ENCODE measurements at regions not wholly inside any gene's neighbourhood (a gene's known extent, or its start where the extent isn't known, plus 50 kb on each side); places are given as distances from the start of the nearest gene placed in this dataset.
A peak's percentile ranks its signal among the peaks of the same experiment; 100 is the strongest.
"Not testable (repeated sequence)": the region's sequence is repeated elsewhere in the genome, so short reads cannot be mapped to it uniquely, and the experiment has no call there.

- TF ChIP-seq CTCF (IDR thresholded peaks at IDR 0.05): no peak
- no peak for TF ChIP-seq EP300 (IDR thresholded peaks at IDR 0.05)
- Histone ChIP-seq H3K9me3 (no peaks in the 10 kb centered on the region), H3K36me3 (no peaks in the 10 kb centered on the region), H3K27ac (no peak overlapping the region), H3K27me3 (no peaks in the 10 kb centered on the region), H3K4me1 (no peaks in the 10 kb centered on the region), H3K4me3 (no peak overlapping the region)
- 57 to 100% methylated on average over 1 of the region's 2 CpGs for WGBS, 2 donors (ENCODE audit: low coverage in 1 of 2)
- ATAC-seq: no peak
Observed at GRCh38 chr13:18739310-18739709, 442.3 kb downstream of the TUBA3C start.

GRCh38 chr13:18738086-18738485, 443.5 kb downstream of the TUBA3C start:
- not testable (repeated sequence) for H3K4me1 ChIP-seq, ATAC-seq, H3K9me3 ChIP-seq, H3K27me3 ChIP-seq, H3K4me3 ChIP-seq, H3K36me3 ChIP-seq, H3K27ac ChIP-seq
- 51% methylated on average over 3 of the region's 4 CpGs; no CpG with 5 or more reads in 1 of the 2 donors for WGBS, 2 donors (ENCODE audit: low coverage in 1 of 2)

- not testable (repeated sequence) for H3K36me3 ChIP-seq, H3K27ac ChIP-seq, H3K27me3 ChIP-seq, ATAC-seq, H3K4me1 ChIP-seq, H3K4me3 ChIP-seq, H3K9me3 ChIP-seq
- WGBS, 2 donors (ENCODE audit: low coverage in 1 of 2): 89 to 100% methylated on average over 4 to 17 of the region's 17 CpGs
Observed at GRCh38 chr13:18727138-18727537, 454.5 kb downstream of the TUBA3C start.

GRCh38 chr13:18726524-18726923, 455.1 kb downstream of the TUBA3C start:
- not testable (repeated sequence) for ATAC-seq, H3K27me3 ChIP-seq, H3K36me3 ChIP-seq, H3K4me3 ChIP-seq, H3K9me3 ChIP-seq, H3K27ac ChIP-seq, H3K4me1 ChIP-seq
- 85% methylated on average over 10 of the region's 17 CpGs; no CpG with 5 or more reads in 1 of the 2 donors for WGBS, 2 donors (ENCODE audit: low coverage in 1 of 2)

GRCh38 chr13:18725242-18725822, 456.3 kb downstream of the TUBA3C start:
- H3K4me1 ChIP-seq, H3K27ac ChIP-seq, H3K4me3 ChIP-seq, H3K27me3 ChIP-seq, H3K36me3 ChIP-seq, H3K9me3 ChIP-seq, ATAC-seq: not testable (repeated sequence)
- WGBS, 2 donors (ENCODE audit: low coverage in 1 of 2): 55% methylated on average over 2 of the region's 27 CpGs

- H3K36me3 ChIP-seq: no peaks in the 10 kb centered on the region
- no peaks in the 10 kb centered on the region for H3K4me1 ChIP-seq
- no peaks in the 10 kb centered on the region for H3K9me3 ChIP-seq
- H3K27me3 ChIP-seq: no peaks in the 10 kb centered on the region
- no peak for TF ChIP-seq CTCF (IDR thresholded peaks at IDR 0.05)
- TF ChIP-seq POLR2AphosphoS5 (IDR thresholded peaks at IDR 0.05): no peak
- no peak for TF ChIP-seq POLR2A (IDR thresholded peaks at IDR 0.05)
- TF ChIP-seq EP300 (IDR thresholded peaks at IDR 0.05): no peak
- no peak overlapping the region for H3K4me3 ChIP-seq
- no peak overlapping the region for H3K27ac ChIP-seq
- 50% methylated on average over 1 to 4 of the region's 4 CpGs for WGBS, 2 donors (ENCODE audit: low coverage in 1 of 2)
- no peak for ATAC-seq
Observed at GRCh38 chr13:18714889-18715288, 466.7 kb downstream of the TUBA3C start.

GRCh38 chr13:18710673-18711072, 471.0 kb downstream of the TUBA3C start:
- not testable (repeated sequence) for H3K9me3 ChIP-seq, H3K27ac ChIP-seq, H3K36me3 ChIP-seq, H3K4me3 ChIP-seq, H3K27me3 ChIP-seq, H3K4me1 ChIP-seq
- ATAC-seq: peak; percentile 22

- not testable (repeated sequence) for ATAC-seq, H3K9me3 ChIP-seq, H3K27me3 ChIP-seq, H3K36me3 ChIP-seq, H3K27ac ChIP-seq, H3K4me3 ChIP-seq, H3K4me1 ChIP-seq
- WGBS, 2 donors (ENCODE audit: low coverage in 1 of 2): 47% methylated on average over 4 of the region's 4 CpGs; no CpG with 5 or more reads in 1 of the 2 donors
Observed at GRCh38 chr13:18706538-18706937, 475.1 kb downstream of the TUBA3C start.

- H3K27me3 ChIP-seq, H3K4me3 ChIP-seq, H3K36me3 ChIP-seq, H3K27ac ChIP-seq, H3K4me1 ChIP-seq, H3K9me3 ChIP-seq: not testable (repeated sequence)
- ATAC-seq: peak; percentile 43
- 40 to 57% methylated on average over 3 to 7 of the region's 8 CpGs for WGBS, 2 donors (ENCODE audit: low coverage in 1 of 2)
Observed at GRCh38 chr13:18702464-18703247, 479.0 kb downstream of the TUBA3C start.

- no CpG with 5 or more reads among the region's 3 CpGs for WGBS, 2 donors (ENCODE audit: low coverage in 1 of 2)
Observed at GRCh38 chr13:18698332-18698731, 483.3 kb downstream of the TUBA3C start.

GRCh38 chr13:18697851-18698250, 483.8 kb downstream of the TUBA3C start:
- not testable (repeated sequence) for H3K4me1 ChIP-seq, H3K4me3 ChIP-seq, H3K9me3 ChIP-seq, ATAC-seq, H3K27me3 ChIP-seq, H3K27ac ChIP-seq, H3K36me3 ChIP-seq
- WGBS, 2 donors (ENCODE audit: low coverage in 1 of 2): no CpG with 5 or more reads among the region's 8 CpGs

More at GRCh38 chr13:18698332-18698731, 483.3 kb downstream of the TUBA3C start:
- not testable (repeated sequence) for H3K9me3 ChIP-seq, H3K36me3 ChIP-seq, H3K27ac ChIP-seq, H3K27me3 ChIP-seq, ATAC-seq, H3K4me1 ChIP-seq, H3K4me3 ChIP-seq

Data from gastroesophageal sphincter (tissue), 4 donors.